ENCODE measurements at regions not wholly inside any gene's neighbourhood (a gene's known extent, or its start where the extent isn't known, plus 50 kb on each side); places are given as distances from the start of the nearest gene placed in this dataset.

DNA sequence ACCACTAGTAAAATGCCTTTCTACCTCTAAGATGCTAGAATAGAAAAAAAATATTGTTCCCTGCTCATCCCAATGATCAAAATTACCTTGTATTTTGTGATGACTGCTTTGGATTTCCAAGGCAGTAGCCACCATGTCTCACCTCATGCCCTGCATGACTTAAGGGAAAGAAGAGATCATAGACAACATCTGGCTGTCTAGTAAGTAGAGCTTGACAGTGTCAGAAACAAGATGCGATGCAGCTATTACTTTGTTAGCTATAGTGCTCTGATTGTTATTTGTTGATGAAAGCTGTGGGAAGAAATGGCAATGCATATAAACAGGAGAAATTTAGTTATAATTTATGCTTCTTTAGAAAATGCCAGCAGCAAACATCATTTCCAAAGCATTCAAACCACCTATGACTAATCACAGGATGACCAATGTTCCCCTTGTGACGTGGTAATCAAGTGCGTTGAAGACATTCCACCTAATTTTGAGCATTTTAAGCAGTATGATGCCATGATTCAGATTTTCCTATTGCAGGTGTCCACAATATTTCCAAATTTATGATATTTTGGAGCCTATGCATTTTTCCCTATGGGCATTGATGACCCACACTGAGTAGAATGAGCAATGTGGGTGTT is 308.3 kb downstream of the KCNRG start:
- no peak overlapping the region for H3K27ac ChIP-seq (ENCODE audit: low read depth, low read length, poor library complexity, severe bottlenecking)
- no peaks in the 10 kb centered on the region for H3K36me3 ChIP-seq (ENCODE audit: insufficient read depth, low read length, poor library complexity, severe bottlenecking)
- intact Hi-C loops (cut with micrococcal nuclease; ENCODE audit: unreplicated experiment) = no loop called here
- H3K4me3 ChIP-seq (ENCODE audit: low read depth, low read length, poor library complexity, severe bottlenecking) = no peak overlapping the region
- no TSS peak for BruUV-seq (replicated peaks)
- no peaks in the 10 kb centered on the region for H3K27me3 ChIP-seq (replicated peaks; ENCODE audit: insufficient read depth, low read depth, low read length, poor library complexity)
- H3K4me1 ChIP-seq (ENCODE audit: insufficient read depth, low read length, poor library complexity, severe bottlenecking) = no peaks in the 10 kb centered on the region
- no peaks in the 10 kb centered on the region for H3K9me3 ChIP-seq (ENCODE audit: low read depth, low read length, poor library complexity, severe bottlenecking)
- ChIA-PET CTCF (no interaction called here), POLR2A (ENCODE audit: low non-redundant PET) (no interaction called here)
- DNase-seq (ENCODE audit: low spot score) = no peak
- TF ChIP-seq, protein P1, sequence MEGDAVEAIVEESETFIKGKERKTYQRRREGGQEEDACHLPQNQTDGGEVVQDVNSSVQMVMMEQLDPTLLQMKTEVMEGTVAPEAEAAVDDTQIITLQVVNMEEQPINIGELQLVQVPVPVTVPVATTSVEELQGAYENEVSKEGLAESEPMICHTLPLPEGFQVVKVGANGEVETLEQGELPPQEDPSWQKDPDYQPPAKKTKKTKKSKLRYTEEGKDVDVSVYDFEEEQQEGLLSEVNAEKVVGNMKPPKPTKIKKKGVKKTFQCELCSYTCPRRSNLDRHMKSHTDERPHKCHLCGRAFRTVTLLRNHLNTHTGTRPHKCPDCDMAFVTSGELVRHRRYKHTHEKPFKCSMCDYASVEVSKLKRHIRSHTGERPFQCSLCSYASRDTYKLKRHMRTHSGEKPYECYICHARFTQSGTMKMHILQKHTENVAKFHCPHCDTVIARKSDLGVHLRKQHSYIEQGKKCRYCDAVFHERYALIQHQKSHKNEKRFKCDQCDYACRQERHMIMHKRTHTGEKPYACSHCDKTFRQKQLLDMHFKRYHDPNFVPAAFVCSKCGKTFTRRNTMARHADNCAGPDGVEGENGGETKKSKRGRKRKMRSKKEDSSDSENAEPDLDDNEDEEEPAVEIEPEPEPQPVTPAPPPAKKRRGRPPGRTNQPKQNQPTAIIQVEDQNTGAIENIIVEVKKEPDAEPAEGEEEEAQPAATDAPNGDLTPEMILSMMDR (conservative IDR thresholded peaks at IDR 0.05; ENCODE audit: low read depth, low read length) = no peak
- TF ChIP-seq EZH2 (IDR thresholded peaks at IDR 0.05; ENCODE audit: borderline replicate concordance, low read depth, low read length, poor library complexity, severe bottlenecking) = no peak

DNA sequence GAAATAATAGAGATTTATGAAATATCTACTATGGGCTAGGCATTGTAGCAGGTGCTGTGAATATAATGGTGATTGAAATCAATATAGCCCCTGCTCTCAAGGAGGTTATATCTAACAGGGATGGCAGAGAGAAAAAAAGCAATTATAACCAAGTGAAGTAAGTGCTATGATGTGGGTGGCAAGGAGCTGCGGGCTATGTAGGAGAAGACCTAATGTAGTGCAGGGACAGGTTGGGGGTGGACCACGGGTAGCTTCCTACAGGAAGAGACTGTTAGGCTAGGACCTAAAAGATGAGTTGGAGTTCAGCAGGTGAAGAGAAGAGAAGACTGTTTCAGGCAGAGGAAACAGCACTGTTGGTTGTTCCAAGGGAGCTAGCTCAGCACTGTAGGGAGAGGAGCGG is 311.0 kb downstream of the KCNRG start:
- intact Hi-C loops (cut with micrococcal nuclease; ENCODE audit: unreplicated experiment) = no loop called here
- Histone ChIP-seq H3K4me1 (ENCODE audit: insufficient read depth, low read length, poor library complexity, severe bottlenecking) (no peaks in the 10 kb centered on the region), H3K27me3 (replicated peaks; ENCODE audit: insufficient read depth, low read depth, low read length, poor library complexity) (no peaks in the 10 kb centered on the region), H3K4me3 (ENCODE audit: low read depth, low read length, poor library complexity, severe bottlenecking) (no peak overlapping the region), H3K27ac (ENCODE audit: low read depth, low read length, poor library complexity, severe bottlenecking) (no peak overlapping the region), H3K36me3 (ENCODE audit: insufficient read depth, low read length, poor library complexity, severe bottlenecking) (no peaks in the 10 kb centered on the region), H3K9me3 (ENCODE audit: low read depth, low read length, poor library complexity, severe bottlenecking) (no peaks in the 10 kb centered on the region)
- DNase-seq (ENCODE audit: low spot score) = no peak
- no TSS peak for BruUV-seq (replicated peaks)
- ChIA-PET CTCF (no interaction called here), POLR2A (ENCODE audit: low non-redundant PET) (no interaction called here)
- TF ChIP-seq EZH2 (IDR thresholded peaks at IDR 0.05; ENCODE audit: borderline replicate concordance, low read depth, low read length, poor library complexity, severe bottlenecking) = no peak
- TF ChIP-seq, protein P1 (conservative IDR thresholded peaks at IDR 0.05; ENCODE audit: low read depth, low read length) = no peak

DNA sequence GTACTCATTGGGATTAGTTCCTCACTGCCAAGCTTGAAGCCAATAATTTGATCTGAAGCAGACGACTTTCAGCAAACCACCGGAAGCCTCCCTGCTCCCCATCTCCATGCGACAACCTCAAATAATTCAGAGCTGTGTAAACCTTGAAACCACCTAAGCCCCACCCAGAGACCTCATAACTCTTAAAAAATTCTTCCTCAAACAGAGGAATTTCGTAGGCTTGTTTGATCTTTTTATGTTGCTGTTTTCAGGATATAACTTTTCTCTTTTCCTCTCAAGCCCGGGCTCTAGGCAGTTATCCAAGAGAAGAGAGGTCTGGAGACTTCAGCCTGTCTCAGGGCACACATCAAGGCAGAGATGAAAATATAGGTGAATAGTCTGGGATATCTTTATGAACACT is 311.6 kb downstream of the KCNRG start:
- Histone ChIP-seq H3K4me1 (ENCODE audit: insufficient read depth, low read length, poor library complexity, severe bottlenecking) (no peaks in the 10 kb centered on the region), H3K4me3 (ENCODE audit: low read depth, low read length, poor library complexity, severe bottlenecking) (no peak overlapping the region), H3K27me3 (replicated peaks; ENCODE audit: insufficient read depth, low read depth, low read length, poor library complexity) (no peaks in the 10 kb centered on the region), H3K36me3 (ENCODE audit: insufficient read depth, low read length, poor library complexity, severe bottlenecking) (no peaks in the 10 kb centered on the region), H3K27ac (ENCODE audit: low read depth, low read length, poor library complexity, severe bottlenecking) (no peak overlapping the region), H3K9me3 (ENCODE audit: low read depth, low read length, poor library complexity, severe bottlenecking) (no peaks in the 10 kb centered on the region)
- no TSS peak for BruUV-seq (replicated peaks)
- CTCF ChIA-PET = no interaction called here
- TF ChIP-seq EZH2 (IDR thresholded peaks at IDR 0.05; ENCODE audit: borderline replicate concordance, low read depth, low read length, poor library complexity, severe bottlenecking) = no peak
- TF ChIP-seq, protein P1 (conservative IDR thresholded peaks at IDR 0.05; ENCODE audit: low read depth, low read length) = no peak
- intact Hi-C loops (cut with micrococcal nuclease; ENCODE audit: unreplicated experiment) = no loop called here
- no peak for DNase-seq (ENCODE audit: low spot score)
- POLR2A ChIA-PET (ENCODE audit: low non-redundant PET) = no interaction called here
